ENCODE measurements at regions not wholly inside any gene's neighbourhood (a gene's known extent, or its start where the extent isn't known, plus 50 kb on each side); places are given as distances from the start of the nearest gene placed in this dataset.
"Not testable (repeated sequence)": the region's sequence is repeated elsewhere in the genome, so short reads cannot be mapped to it uniquely, and the experiment has no call there.

DNA sequence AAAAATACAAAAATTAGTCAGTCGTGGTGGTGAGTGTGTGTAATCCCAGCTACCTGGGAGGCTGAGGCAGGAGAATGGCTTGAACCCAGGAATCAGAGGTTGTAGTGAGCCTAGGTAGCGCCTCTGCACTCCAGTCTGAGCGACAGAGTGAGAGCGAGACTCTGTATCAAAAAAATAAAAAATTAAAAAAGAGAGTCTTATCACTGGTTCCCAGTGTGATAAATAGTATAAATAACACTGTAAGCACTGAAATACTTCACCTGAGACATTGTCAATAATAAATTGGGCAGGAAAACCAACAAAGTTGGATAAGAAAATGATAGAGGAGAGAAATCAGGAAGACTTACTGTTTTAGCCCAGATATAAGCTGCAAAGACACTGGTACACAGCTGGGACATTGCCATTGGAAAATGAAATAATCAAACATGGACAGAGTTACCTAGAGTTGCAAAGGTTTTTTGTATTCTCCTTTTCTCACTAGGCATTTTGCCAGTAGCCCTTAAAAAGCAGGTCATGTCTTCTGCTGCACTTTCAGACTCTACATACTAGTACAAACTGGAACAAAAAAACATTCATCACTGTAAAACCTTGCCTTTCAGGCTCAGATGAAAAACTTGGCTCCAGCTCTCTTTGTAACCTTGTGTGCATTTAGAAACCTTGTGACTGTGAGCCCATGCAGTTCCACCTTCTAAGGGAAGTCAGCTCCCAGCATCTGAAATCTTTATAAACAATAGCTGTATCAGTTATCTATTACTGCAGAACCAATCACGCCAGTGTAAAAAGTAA, 55.0 kb upstream of the PPP1R2C start:
- DNase-seq = no peak

DNA sequence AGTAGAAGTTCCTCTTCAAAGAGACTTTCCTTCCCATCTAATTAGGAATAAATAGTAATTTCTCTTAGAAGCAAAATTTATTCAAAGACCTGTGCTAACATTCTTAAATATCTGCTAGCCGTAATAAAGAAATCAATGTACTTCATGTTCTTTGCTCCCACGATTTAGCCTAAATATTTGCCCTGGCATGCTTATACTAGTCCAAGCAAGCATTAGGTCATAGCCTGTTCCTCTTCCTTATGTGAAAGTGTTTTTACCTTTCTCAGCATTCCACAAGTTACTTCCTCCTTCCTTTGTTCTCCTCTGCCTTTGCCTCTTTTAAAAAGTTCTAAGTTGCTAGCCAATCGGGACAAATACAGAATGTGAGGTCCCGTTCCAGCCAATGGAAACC, 55.6 kb upstream of the PPP1R2C start:
- DNase-seq = not testable (repeated sequence)

DNA sequence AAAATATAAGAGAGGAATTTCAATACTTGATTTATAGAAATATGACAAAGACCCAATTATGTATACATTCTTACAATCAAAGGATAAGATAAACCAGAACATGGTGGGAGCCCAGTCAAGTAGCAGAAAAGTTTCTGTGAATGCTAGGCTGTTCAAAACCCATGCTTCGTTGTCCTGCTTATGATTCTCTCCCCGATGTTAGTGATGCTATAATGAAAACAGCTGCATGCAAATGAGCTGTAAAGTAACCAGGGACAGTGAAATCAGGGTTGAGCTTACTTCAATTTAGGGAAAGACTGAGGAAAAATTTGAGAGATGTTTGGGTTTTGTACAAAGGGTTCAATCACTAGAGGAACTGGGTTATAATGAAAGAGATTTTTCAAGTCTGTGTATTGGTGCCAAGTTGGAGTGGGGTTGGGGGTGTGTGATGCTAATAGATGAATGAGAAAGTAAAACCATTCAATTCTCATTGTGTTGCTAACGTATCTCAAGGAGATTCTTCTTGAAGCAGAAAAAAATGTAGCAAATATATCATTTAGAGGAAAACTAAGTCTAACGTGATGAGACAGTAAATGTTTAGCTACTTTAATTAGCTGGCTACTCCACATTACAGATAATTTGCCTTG, 59.3 kb upstream of the PPP1R2C start:
- no peak for DNase-seq

DNA sequence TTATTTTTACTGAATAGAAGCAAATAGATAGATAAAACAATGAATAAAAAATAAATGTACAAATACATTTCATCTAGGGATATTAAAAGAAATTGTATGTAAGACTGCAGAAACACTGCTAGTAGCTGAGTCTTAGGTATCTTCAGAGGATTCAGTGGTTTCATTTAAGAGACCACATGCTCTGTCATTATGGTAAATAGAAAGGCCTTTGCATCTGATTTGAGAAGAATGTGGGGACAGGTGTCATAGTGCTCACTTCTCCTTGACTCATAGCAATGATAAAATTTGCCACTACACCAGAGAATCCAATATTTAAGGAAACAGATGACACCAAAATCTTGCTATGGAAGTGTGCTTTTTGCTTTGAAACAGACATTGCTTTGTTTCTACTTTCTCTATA, 59.8 kb upstream of the PPP1R2C start:
- no peak for DNase-seq

DNA sequence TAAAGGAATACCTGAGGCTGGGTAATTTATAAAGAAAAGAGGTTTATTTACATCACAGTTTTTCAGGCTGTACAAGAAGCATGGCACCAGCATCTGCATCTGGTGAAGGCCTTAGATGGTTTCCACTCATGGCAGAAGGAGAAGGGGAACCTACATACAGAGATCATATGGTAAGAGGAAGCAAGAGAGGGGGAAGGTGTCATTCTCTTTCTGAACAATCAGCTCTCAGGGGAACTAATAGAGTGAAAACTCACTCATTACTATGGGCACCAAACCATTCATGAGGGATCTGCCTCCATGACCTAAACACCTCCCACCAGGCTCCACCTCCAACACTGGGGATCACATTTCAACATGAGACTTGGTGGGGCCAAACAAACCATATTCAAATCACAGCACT, 61.7 kb upstream of the PPP1R2C start:
- no peak for DNase-seq

DNA sequence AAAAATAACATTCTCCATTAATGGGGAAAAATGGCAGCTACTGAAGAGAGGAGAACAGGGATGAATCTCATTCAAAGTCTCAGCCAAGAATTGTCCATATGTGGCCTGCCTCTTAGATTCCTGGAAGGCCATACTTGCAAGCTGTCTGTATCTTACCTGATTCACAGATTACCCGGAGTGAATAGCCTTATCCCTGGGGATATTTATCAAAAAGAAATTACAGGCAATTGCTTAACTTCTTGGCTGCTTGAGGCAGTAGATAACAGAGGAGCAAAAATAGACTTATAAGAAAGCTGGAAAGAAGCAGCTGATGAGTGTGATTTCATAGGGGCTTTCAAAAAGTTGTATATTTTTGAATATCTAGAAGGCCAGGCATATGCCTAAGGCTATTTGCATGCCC, 68.8 kb upstream of the PPP1R2C start:
- peak; percentile 62 for DNase-seq

DNA sequence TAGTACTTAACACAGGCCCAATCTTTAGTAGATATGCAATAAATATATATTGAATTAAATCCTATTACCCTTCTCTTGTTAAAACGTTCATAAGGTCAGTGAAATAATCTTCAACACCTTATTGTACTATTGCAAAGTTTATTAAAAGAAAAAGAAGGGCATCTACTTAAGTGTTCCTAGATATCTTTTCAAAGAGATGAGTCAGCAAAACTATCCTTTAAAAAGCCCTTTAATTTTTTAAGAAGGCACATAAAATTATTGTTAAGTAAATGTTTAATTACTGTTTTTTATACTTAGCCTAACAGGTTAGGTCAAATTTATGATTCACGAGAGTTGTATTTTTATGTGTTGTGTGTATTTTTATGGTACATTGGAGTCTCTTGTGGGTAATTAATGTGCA, 77.3 kb upstream of the PPP1R2C start:
- no peak for DNase-seq

DNA sequence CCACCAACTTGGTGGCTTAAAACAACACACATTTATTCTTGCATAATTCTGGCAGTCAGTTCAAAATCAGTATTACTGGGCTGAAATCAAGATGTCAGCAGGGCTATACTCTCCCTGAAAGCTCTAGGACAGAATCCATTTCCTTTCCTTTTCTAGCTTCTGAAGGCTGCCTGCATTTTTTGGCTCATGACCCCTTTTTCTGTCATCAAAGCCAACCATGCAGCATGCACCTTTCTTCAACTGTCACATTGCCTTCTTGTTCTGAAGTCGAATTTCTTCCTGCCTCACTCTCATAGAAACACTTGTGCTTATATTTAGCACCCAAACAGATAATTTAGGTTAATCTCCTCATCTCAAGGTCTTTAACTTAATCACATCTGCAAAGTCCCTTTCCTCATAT, 79.8 kb upstream of the PPP1R2C start:
- DNase-seq = no peak

DNA sequence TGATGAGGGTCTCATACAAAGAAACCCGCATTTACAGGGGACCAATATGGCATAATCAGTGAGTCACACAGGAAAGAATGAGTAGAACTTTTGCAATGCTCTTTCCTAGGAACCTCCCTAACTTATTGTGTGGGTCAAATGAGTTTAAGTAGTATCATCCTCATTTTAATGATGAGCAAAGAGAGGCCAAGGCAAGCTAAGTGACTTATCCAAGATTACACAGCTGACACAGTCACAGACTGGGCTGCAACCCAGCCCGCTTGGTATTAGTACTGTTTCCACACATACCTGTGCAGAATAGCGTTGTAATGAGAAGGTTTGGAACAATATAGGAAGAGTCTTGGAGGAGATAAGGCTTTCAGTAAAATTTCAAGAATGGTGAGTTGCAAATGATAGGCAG, 91.0 kb upstream of the PPP1R2C start:
- peak; percentile 18 for DNase-seq

DNA sequence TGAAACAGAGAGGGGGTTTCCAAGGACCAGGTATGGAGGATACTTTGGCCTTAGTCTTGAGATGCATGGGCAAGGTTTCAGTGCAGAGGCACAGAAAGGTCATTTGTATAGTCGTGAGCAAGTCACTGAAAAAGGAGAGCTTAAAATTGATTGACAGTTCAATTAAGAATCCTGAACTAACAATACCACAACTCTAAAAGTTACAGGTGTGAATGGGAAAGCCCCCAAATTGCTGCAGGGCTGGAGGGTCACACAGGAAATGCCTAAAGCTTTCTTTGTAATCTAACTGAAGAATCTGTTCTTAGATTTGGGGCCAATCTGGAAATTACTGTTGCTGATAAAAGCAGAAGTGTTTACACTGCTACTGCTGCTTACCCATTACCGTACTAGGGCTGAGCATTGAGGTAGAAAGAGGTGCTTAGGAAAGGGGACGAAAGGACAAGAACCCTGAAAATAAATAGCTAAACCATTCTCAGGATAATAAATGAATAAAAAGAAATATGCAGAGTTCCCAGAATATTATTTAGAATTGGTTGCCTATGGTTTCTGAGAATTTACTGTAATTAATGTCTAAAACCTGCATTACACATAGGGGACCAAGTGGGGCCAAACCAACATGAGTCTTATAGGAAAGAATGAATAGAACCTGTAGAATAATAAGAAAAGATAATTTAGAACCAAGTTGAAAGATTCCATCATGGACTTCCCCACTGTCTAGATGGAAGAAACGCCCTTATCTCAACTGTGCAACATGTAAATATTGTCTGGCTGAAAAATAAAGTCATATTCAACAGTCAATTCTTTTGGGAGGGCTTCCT, 91.9 kb upstream of the PPP1R2C start:
- no peak for DNase-seq

DNA sequence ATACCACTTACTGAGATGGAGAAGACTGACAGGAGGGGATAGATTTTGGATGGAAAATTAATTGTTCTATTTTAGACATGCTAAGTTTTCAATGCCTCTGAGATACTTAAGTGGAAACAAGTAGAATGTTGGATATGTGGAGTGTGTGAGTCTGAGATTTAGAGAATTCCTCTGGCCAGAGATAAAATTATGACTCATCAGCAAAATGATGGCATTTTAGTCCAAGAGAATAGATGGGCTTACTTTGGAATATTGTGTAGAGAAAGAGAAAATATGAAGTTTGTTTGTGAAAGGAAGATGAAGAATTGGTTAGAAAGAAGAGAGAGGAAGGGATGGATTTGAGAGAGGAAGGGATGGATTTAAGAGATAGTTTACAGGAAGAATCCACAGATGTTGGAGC, 108.6 kb upstream of the PPP1R2C start:
- peak; percentile 5 for DNase-seq

DNA sequence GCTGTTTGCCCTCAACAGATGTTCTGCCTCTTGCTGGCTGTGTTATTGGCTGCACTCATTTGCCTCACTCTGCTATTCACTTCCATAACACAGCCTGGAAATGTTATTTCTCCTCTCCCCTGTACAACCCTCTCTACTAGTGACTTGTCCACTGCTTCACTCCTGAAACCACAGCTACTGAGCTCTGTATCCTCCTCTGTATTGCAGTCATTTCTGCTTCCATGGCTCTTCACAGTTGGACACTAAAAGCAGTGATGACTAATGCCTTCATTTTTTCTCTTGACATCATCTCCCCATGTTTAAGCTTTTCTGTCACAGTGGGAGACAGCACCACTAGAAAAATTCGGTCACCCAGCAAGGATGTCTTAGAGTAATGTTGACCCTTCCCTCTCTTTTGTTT, 123.0 kb upstream of the PPP1R2C start:
- no peak for DNase-seq

DNA sequence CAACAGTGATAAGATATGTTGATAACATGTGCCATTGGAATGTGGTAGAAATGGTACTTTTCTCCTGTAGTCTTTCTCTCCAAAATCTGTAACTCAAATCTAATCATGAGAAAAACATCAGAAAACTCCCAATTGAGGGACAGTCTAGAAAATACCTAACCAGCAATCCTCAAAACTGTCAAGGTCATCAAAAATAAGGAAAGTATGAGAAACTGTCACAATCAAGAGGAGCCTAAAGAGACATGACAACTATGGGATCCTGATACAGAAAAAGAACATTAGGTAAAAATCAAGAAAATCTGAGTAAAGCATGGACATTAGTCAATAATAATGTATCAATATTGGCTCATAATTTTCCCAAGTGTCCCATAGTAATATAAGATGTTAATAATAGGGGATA, 124.5 kb upstream of the PPP1R2C start:
- DNase-seq = no peak

DNA sequence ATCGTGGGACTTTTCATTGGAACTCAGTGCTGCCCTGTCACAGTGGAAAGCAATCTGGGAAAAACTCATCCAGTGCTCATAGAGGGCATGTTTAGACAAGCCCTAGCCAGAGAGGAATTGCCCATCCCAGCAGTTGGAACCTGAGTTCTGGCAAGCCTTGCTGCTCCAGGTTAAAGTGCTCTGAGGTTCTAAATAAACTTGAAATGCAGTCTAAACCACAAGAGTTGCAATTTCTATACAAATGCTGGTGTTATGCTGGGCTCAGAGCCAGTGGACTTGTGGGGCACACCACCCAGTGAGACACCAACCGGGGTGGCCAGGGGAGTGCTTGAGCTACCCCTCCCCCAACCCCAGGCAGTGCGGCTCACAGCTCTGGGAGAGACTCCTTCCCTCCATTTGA, 142.8 kb upstream of the PPP1R2C start:
- no peak for DNase-seq

DNA sequence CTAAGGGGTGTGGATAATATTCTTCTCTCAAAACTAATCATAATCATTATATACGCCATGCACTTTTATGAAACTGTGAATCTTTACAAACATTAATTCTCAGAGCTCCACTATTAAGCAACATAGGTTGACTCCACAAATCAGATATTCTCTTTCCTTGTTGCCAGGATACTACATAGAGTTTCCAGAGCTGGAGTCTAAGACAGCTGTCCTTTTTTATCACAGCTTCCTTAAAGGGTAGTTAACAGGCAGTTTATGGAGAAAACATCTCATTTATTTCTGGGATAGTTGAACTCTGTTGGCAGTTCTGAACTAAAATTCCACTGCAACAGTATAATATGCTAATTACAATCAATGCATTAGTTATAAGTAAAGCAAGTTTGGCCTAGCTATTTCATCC, 152.1 kb upstream of the PPP1R2C start:
- DNase-seq = no peak

DNA sequence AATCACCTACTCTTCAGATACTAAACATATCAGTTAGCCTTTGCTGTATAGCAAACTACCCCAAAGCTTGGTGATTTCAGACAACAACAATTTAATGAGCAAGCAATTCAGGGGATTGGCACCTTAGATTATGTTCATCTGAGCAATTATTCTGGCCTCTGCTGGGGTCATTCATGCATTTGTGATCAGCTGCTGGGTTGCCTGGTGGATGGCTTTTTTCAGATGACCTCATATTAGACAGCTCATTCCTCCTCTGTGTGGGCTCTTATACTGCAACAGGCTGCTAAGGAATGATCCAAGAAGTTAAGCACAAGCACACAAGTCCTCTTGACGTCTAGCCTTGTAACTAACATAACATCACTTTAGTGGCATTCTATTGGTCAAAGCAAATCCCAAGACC, 153.0 kb upstream of the PPP1R2C start:
- DNase-seq = peak; percentile 5

DNA sequence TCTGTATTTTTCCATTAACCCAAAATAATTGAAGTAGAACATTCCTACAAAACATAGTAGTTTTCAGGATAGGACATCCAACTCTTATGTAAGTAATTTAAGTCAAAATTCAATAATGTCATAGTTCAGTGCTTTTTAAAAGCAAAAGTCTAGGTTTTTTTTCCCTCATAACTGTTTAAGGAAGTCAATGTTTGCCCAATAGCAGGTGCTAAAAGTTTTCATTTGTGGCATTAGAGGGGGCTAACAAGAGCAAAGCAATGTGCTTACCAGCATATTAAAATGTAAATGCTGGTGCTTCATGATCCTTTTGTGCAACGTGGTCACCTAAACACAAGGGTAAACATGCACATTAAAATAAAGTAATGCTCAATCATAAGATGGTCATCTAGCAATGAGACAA, 155.2 kb upstream of the PPP1R2C start:
- DNase-seq = no peak

DNA sequence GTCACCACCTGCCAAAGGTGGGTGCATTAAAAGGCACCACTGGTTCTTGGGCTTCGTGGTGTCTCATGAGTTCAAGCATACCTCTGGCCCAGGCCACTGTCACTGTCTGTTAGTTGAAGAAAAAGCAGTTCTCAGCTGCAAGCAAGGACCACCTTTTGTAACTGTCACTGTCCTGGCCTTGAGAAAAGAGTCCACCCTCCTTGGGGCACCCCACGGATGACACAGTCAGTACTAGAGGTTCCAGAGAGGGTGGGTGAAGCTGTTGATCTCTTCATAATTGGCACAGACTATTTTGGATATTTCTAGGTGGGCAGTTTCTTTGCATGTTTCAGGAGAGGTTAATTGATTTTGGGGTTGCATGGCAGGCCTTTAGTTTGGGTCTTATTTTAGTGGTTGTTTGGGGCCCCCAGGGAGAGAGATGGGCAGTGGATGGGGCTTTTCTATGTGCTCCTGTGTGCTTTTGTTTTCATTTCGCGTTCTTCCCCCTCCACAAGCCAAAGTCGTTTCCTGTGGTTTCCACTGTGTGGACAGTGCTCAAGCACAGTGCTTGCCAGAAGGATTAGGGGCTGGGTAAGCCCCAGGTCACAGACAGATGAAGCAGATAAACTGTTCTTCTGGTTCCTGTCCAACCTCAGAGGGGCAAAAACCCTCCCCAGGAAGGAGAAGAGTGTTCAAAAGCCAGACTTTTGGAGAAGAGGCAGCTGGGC, 156.2 kb upstream of the PPP1R2C start:
- DNase-seq = no peak

DNA sequence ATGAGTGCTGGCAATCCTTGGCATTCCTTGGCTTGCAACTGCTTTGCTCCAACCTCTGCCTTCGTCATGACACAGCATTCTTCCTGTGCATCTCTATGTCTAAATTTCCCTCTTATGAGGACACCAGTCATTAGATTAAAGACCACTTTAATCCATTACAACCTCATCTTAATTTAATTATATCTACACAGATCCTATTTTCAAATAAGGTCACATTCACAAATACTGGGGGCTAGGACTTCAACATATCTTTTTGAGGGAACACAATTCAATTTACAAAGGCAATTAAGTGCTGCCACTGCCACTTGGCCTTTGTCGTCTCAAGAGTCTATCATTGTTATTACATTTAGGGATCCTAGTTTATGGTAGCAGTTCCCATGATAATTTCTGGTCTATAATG, 163.7 kb upstream of the PPP1R2C start:
- no peak for DNase-seq

DNA sequence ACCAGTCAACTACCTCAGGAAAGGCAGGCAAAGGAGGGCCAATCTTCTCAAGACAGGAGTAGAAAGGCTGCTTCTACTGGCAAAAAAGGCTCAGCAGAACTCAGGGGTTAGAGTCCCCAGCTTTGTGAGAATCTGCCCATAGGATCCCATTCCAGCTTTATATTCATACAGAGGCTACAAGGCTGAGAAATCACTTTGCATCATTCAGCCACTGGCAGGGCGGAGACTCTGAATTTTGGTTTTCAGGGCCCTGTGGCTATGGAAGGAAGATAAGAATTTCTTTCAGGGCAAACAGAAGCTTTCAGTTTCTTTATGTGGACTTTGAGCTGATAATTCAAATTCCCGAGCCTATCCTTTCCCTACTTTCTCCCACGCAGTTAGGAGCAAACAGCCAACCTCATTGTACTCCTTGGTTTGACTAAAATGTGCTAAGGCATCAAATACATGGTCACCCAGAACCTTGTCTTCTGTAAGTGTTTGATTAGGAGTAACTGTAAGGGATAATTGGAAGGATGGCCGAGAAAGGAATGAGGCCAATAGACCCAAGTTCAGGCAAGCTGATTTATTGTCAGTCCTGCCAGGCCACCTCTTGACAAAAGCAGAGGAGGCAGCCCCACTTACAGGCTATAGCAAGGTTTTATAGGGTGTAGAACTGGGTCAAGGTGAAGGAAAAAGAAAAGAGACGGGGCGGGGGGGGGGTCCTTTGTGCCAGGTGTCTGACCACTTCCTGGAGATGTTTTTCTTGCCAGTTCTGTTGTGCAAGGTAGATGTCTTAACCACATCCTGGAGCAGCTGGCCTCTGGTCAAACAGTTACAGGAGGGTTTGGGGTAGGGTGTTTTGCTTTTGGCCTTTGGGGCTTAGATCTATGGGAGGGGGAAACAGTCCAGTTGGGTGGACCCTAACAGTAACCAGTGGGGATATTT, 165.3 kb upstream of the PPP1R2C start:
- peak; percentile 14 for DNase-seq

DNA sequence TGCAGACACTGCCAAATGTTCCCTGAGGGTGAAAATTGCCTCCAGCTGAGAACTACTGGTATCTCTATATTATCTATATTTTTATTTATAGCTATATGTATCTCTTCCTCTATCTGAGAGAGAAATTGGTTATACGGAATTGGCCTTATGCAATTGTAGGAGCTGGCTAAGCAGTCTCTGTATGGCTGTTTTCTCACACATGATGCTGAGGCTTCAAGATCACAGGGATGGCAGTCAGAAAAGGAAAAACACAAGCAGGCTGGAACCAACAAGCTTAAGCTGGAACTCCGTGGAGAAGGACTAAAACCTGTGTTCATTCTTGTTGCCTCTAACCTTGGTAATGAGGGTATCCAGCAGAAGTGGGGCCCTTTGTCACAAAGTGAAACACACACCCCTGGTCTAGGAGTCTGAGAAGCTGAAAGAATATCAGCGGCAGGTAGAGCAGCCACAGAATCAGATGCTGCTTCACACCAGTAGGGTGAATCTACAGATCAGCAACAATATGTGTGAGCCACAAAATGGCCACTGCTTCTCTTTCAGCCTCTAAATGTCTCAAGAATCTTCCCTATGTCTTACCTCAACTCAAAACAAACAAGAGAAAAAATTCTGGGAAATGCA, 166.5 kb upstream of the PPP1R2C start:
- DNase-seq = no peak

All from NCI-H226 (cell line).